ENCODE measurements at regions not wholly inside any gene's neighbourhood (a gene's known extent, or its start where the extent isn't known, plus 50 kb on each side); places are given as distances from the start of the nearest gene placed in this dataset.

DNA sequence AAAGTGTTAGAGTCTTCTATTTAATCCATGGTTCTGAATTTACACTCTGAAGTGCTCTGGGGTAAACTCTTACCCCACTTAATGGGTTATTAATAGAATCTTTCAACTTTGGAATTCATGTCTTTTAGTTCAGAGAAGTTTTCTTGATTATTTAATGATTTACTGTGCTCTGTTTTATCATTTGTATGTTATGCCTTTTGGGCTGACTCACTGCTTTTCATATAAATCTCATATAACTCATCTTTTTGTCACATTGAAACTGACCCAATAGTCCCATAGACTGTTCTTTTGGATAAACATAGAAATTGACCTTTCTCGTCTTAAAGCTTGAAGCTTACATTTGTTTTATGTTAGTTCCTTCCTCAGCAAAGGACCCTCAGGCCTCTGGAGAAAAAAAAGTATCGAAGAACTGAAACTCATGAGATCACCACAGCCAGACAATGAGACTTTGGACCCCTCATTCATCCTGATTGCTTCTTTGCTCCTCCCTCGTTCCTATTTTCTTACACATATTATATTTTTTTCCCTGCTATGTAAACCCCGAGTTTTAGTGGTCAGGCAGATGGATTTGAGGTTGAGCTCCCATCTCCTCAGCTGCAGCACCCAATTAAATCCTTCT lies 229.1 kb upstream of the CBLB start:
- TF ChIP-seq ZNF331 (CRISPR knock-in tag; IDR thresholded peaks at IDR 0.05; ENCODE audit: low read depth) (no peak), ZNF114 (CRISPR knock-in tag; IDR thresholded peaks at IDR 0.05) (no peak), POLR2AphosphoS5 (IDR thresholded peaks at IDR 0.05; ENCODE audit: low read depth) (no peak)
- TF ChIP-seq, protein P1, sequence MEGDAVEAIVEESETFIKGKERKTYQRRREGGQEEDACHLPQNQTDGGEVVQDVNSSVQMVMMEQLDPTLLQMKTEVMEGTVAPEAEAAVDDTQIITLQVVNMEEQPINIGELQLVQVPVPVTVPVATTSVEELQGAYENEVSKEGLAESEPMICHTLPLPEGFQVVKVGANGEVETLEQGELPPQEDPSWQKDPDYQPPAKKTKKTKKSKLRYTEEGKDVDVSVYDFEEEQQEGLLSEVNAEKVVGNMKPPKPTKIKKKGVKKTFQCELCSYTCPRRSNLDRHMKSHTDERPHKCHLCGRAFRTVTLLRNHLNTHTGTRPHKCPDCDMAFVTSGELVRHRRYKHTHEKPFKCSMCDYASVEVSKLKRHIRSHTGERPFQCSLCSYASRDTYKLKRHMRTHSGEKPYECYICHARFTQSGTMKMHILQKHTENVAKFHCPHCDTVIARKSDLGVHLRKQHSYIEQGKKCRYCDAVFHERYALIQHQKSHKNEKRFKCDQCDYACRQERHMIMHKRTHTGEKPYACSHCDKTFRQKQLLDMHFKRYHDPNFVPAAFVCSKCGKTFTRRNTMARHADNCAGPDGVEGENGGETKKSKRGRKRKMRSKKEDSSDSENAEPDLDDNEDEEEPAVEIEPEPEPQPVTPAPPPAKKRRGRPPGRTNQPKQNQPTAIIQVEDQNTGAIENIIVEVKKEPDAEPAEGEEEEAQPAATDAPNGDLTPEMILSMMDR (conservative IDR thresholded peaks at IDR 0.05; ENCODE audit: low read depth in 2 of 2) = no peak

Data from GM23338 (cell line).